Panc1 (cell line): ENCODE measurements at regions not wholly inside any gene's neighbourhood (a gene's known extent, or its start where the extent isn't known, plus 50 kb on each side); places are given as distances from the start of the nearest gene placed in this dataset.

ENCODE experiments used
- CTCF ChIP-seq: fragments of 450-650 bp; IDR thresholded peaks from 2 replicates; pipeline ENCODE4 v1.5.1; 2017; ENCODE audit warnings: mild to moderate bottlenecking
- POLR2AphosphoS5 ChIP-seq: IDR thresholded peaks from 2 replicates; pipeline ENCODE4 v1.6.1; 2012; ENCODE audit warnings: mild to moderate bottlenecking, low read depth, low read length, moderate library complexity

- TF ChIP-seq CTCF (no peak), POLR2AphosphoS5 (no peak)
Observed at GRCh38 chr4:156472624-156473023, 499.0 kb downstream of the PDGFC start.
